Gastrocnemius medialis (tissue), 4 donors: ENCODE measurements at regions not wholly inside any gene's neighbourhood (a gene's known extent, or its start where the extent isn't known, plus 50 kb on each side); places are given as distances from the start of the nearest gene placed in this dataset.

Experiments
- CTCF ChIP-seq, 5 experiments: fragments of 450-650 bp in 3 of 5; fragments of 200-600 bp in 2 of 5; sonication (generic) in 2 of 5; IDR thresholded peaks in 4 of 5; conservative IDR thresholded peaks in 1 of 5; 1 replicate in 4 of 5; 2 replicates in 1 of 5; pipeline ENCODE4 v1.5.1; 2016 to 2019; ENCODE audit warnings: antibody characterized with exemption in 5 of 5, mild to moderate bottlenecking in 3 of 5, moderate library complexity in 3 of 5
- POLR2A ChIP-seq, 2 donors: fragments of 450-650 bp; IDR thresholded peaks; one replicate each; pipeline ENCODE4 v1.6.1; 2017; ENCODE audit warnings: antibody characterized with exemption in 2 of 2, mild to moderate bottlenecking in 2 of 2, moderate library complexity in 2 of 2

DNA sequence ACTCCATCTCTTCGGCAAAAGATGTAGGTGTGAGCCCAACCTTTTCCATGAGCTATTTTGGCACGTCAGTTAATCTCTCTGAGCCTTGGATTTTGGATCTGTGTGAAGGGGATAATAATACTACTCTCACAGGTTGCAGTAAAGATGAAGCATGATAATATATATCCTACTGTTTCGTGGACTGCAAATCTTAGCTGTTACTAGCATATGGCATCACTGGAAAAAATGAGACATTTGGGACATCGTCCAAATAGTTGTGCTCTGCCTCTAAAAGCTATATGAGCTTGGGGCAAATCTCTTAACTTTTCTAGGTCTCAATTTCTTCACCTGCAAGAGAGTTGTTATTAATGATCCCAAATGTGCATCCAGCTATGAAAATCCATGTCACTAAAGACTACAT, 147.4 kb upstream of the ZRANB2 start:
- TF ChIP-seq CTCF (IDR thresholded peaks at IDR 0.05 in 4 of 5, conservative IDR thresholded peaks at IDR 0.05 in 1 of 5), result no peak
- no peak for TF ChIP-seq POLR2A (IDR thresholded peaks at IDR 0.05)
